GM20000 (cell line): ENCODE measurements at regions not wholly inside any gene's neighbourhood (a gene's known extent, or its start where the extent isn't known, plus 50 kb on each side); places are given as distances from the start of the nearest gene placed in this dataset.

Experiments used
- DNase-seq: peaks from one replicate; pipeline ENCODE4 v3.0.0; 2012; ENCODE audit warnings: low spot score
- CTCF ChIP-seq: IDR thresholded peaks from 2 replicates; pipeline ENCODE4 v1.5.1; 2012; ENCODE audit warnings: mild to moderate bottlenecking, control low read depth; ENCODE audit errors: extremely low read depth, missing control alignments

- DNase-seq, result no peak
- TF ChIP-seq CTCF, result no peak
Observed at GRCh38 chr3:194274424-194275085, 76.6 kb downstream of the CPN2 start.

DNA sequence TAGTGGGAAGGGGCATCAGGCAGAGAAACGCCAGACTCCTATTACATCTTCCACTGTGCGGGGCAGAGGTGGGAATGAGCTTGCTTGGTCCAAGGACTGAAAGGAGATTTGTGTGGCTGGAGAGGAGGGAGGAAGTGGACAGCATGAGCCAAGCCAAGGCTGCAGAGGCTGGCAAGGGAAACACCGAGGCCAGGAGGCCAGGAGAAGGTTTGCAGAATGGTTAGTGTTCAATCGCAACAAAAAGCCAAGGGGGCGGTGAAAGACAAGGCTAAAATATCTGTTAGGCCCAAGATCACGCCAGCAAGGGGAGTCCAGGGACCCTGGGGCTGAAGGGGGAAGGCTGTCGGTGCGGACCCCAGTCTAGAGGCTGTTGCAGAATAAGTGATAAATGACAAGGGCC, 75.8 kb downstream of the CPN2 start:
- no peak for DNase-seq

GRCh38 chr3:194275721-194276120, 75.4 kb downstream of the CPN2 start:
- no peak for DNase-seq
- TF ChIP-seq CTCF, result no peak

More for the DNA sequence above, 75.8 kb downstream of the CPN2 start:
- TF ChIP-seq CTCF, result no peak

GRCh38 chr3:194276768-194277103, 74.4 kb downstream of the CPN2 start:
- TF ChIP-seq CTCF, result no peak
- no peak for DNase-seq

DNA sequence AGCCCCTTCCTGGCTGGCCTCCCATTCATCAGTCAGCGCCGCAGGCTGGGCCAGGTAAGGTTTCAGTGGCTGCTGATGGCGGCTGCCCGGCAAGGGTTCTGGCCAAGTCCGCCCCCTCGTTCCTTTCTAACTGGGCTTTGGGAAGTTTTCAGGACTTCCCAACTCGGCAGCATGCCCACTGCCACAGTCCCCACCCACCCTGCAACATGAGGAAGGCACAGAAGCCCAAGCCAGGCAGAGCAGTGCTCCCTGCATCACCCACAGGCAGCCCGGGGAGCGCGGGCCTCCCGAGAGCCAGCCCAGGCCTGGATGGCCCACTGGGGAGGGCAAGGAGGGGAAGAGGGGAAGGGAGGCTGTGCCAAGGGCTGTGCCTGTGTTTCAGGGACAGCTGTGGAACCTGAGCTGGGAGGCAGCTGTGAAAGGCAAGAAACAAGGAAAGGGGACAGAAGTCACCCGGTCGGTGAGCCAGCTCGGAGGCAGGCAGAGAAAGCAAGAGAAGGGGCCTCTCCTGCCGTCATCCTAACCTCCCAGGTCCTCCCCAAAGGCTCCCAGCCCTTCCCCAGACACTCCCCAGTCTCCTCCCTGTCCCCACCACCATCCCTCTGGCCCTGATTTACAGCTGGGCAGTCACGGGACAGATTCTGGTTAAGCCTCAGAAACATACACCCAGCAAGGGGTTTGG, 73.9 kb downstream of the CPN2 start:
- DNase-seq, result no peak
- TF ChIP-seq CTCF, result no peak

DNA sequence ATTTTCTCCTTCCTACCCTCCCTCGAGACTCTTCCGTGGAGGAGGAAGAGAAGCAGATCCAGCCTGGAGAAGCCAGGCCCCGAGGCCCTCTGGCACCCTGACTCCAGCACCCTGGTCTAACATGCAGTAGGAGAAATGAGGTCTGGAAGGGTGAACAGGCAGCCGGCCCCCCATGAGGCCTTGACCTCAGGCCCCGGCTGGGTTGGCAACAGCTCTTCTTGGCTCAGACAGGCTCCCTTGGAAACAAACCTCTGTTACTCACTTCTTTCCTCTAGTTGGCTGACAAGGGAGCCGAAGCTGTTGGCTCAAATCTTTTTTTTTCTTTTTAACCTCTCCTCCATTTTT, 73.4 kb downstream of the CPN2 start:
- no peak for DNase-seq
- TF ChIP-seq CTCF, result no peak

DNA sequence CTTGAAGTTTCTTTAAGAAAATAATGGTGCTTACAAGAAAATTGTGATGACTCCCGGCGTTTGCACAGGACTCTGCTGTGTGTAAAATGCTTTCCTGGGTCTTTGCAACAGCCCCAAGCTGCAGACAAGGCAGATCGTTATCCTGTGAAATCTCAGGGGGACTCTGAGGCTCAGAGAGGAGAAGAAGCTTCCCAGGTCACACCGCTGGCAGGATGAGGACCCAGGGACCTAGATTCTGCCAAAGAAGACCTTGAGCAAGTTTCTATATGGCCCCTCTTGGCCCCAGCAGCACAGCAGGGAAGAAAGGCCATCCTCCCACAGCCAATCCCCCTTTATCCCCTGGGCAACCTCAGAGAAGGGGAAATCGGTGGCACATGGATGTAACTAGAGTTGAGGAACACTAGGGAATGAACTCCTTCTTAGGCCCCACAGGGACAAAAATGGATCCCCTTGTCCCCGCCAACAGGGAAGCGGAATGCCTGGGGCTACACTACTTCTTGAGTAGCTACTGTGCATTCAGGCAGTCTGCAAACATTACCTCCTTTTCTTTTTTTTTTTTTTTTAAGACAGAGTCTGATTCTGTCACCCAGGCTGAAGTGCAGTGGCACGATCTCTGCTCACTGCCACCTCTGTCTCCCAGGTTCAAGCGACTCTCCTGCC, 72.8 kb downstream of the CPN2 start:
- no peak for TF ChIP-seq CTCF
- no peak for DNase-seq
